ENCODE measurements at regions not wholly inside any gene's neighbourhood (a gene's known extent, or its start where the extent isn't known, plus 50 kb on each side); places are given as distances from the start of the nearest gene placed in this dataset.

- H3K27ac ChIP-seq (ENCODE audit: insufficient read length, low read depth, low read length), result no peak overlapping the region
- Mint-ChIP-seq H3K27ac (no peak overlapping the region), H3K4me1 (peaks cover 4 to 8% of the 10 kb centered on the region in 2 experiments), H3K36me3 (ENCODE audit: insufficient read depth in 1 of 3, low read depth in 3 of 3) (no peaks in the 10 kb centered on the region), H3K4me3 (no peak overlapping the region), H3K27me3 (ENCODE audit: low read depth) (no peaks in the 10 kb centered on the region), H3K9me3 (no peaks in the 10 kb centered on the region)
- H3K18ac ChIP-seq (ENCODE audit: insufficient read length, low read depth, low read length), result no peak overlapping the region
- no peak overlapping the region for H3K23ac ChIP-seq (ENCODE audit: insufficient read length, low read depth, low read length)
- H2AFZ ChIP-seq (ENCODE audit: low read length), result peak overlapping the region; percentile 99
- H3K27me3 ChIP-seq (ENCODE audit: insufficient read depth, low read length), result no peaks in the 10 kb centered on the region
- H3K4ac ChIP-seq (ENCODE audit: low read depth, low read length), result no peak overlapping the region
- H3K23me2 ChIP-seq (ENCODE audit: insufficient read length, low read depth, low read length, poor library complexity, severe bottlenecking), result no peaks in the 10 kb centered on the region
- no peak overlapping the region for H3K9ac ChIP-seq (ENCODE audit: extremely low read depth, insufficient read length, low read length)
- WGBS (ENCODE audit: extremely low coverage, insufficient read length, low lambda C conversion rate), result no CpG with 5 or more reads among the region's 6 CpGs
- H3K4me2 ChIP-seq (ENCODE audit: insufficient read depth, insufficient read length, low read length), result no peak overlapping the region
- H3T11ph ChIP-seq (ENCODE audit: low read length), result no peak overlapping the region
- no peak overlapping the region for H2BK5ac ChIP-seq (ENCODE audit: insufficient read length, low read length)
- H3K79me2 ChIP-seq (ENCODE audit: insufficient read depth, low read length), result no peaks in the 10 kb centered on the region
- no peak overlapping the region for H4K5ac ChIP-seq (ENCODE audit: insufficient read length, low read depth, low read length)
- peak; percentile 70 for DNase-seq
- H2BK12ac ChIP-seq (ENCODE audit: insufficient read length, low read depth, low read length), result no peak overlapping the region
- no peaks in the 10 kb centered on the region for H3K79me1 ChIP-seq (ENCODE audit: insufficient read depth, low read depth, low read length, poor library complexity, severe bottlenecking)
- H4K91ac ChIP-seq (ENCODE audit: insufficient read length, low read depth, low read length), result no peak overlapping the region
- TF ChIP-seq CTCF (conservative IDR thresholded peaks at IDR 0.05), result peak; percentile 92
- no peak overlapping the region for H2BK20ac ChIP-seq (ENCODE audit: low read depth, low read length, poor library complexity, severe bottlenecking)
- H3K56ac ChIP-seq (ENCODE audit: insufficient read length, low read depth, low read length), result no peak overlapping the region
- H2AK5ac ChIP-seq (ENCODE audit: insufficient read length, low read length), result no peak overlapping the region
- no peaks in the 10 kb centered on the region for H3K9me3 ChIP-seq (ENCODE audit: control insufficient read depth, low read depth, low read length)
- no peak overlapping the region for H3K14ac ChIP-seq (ENCODE audit: insufficient read depth, low read length)
- H2BK120ac ChIP-seq (ENCODE audit: low read depth, low read length, poor library complexity, severe bottlenecking), result no peak overlapping the region
- no peak overlapping the region for H4K8ac ChIP-seq (replicated peaks; ENCODE audit: insufficient read length, low read depth, low read length)
- H3K4me1 ChIP-seq (ENCODE audit: insufficient read depth, low read length), result no peaks in the 10 kb centered on the region
- no peaks in the 10 kb centered on the region for H4K20me1 ChIP-seq (ENCODE audit: control insufficient read depth, insufficient read depth, insufficient read length)
- H2BK15ac ChIP-seq (ENCODE audit: low read depth, low read length), result no peak overlapping the region
Measured at GRCh38 chr14:40417777-40418401, 985.7 kb upstream of the FBXO33 start.
